Suprapubic skin (tissue), 4 donors: ENCODE measurements at regions not wholly inside any gene's neighbourhood (a gene's known extent, or its start where the extent isn't known, plus 50 kb on each side); places are given as distances from the start of the nearest gene placed in this dataset.

ENCODE experiments used
- DNase-seq, 2 donors: peaks; one replicate each; pipeline ENCODE4 v3.0.0-alpha.2; 2019; ENCODE audit warnings: low spot score in 2 of 2
- H3K27ac ChIP-seq: fragments of 200-600 bp; sonication (generic); one replicate; pipeline ENCODE4 v1.5.1; 2019
- H3K27me3 ChIP-seq: fragments of 200-600 bp; sonication (generic); one replicate; pipeline ENCODE4 v1.5.1; 2019
- H3K36me3 ChIP-seq: fragments of 200-600 bp; sonication (generic); one replicate; pipeline ENCODE4 v1.5.1; 2019
- H3K4me1 ChIP-seq: fragments of 200-600 bp; sonication (generic); one replicate; pipeline ENCODE4 v1.5.1; 2019
- H3K4me3 ChIP-seq: fragments of 200-600 bp; sonication (generic); one replicate; pipeline ENCODE4 v1.5.1; 2019; ENCODE audit warnings: mild to moderate bottlenecking
- H3K9me3 ChIP-seq: fragments of 200-600 bp; sonication (generic); one replicate; pipeline ENCODE4 v1.5.1; 2019
- CTCF ChIP-seq, 2 donors: fragments of 200-600 bp in 1 of 2; fragments of 450-650 bp in 1 of 2; sonication (generic) in 1 of 2; IDR thresholded peaks; one replicate each; pipeline ENCODE4 v1.5.1; 2016 to 2019; ENCODE audit warnings: antibody characterized with exemption in 2 of 2, mild to moderate bottlenecking in 1 of 2, moderate library complexity in 1 of 2
- EP300 ChIP-seq: sonication (generic); formaldehyde crosslinking; IDR thresholded peaks from one replicate; pipeline ENCODE4 v1.6.1; 2017; ENCODE audit warnings: antibody characterized with exemption
- POLR2A ChIP-seq, 2 donors: fragments of 450-650 bp; IDR thresholded peaks; one replicate each; pipeline ENCODE4 v1.6.1; 2017; ENCODE audit warnings: antibody characterized with exemption in 2 of 2, mild to moderate bottlenecking in 2 of 2, moderate library complexity in 2 of 2
- POLR2AphosphoS5 ChIP-seq, 3 donors: sonication (generic); formaldehyde crosslinking; IDR thresholded peaks; one replicate each; pipeline ENCODE4 v1.6.1; 2017; ENCODE audit warnings: antibody characterized with exemption in 3 of 3
- WGBS: methylation state at CpG from one replicate; pipeline ENCODE4 v1.1.5; 2018; 5-methylcytosine and 5-hydroxymethylcytosine counted together

DNA sequence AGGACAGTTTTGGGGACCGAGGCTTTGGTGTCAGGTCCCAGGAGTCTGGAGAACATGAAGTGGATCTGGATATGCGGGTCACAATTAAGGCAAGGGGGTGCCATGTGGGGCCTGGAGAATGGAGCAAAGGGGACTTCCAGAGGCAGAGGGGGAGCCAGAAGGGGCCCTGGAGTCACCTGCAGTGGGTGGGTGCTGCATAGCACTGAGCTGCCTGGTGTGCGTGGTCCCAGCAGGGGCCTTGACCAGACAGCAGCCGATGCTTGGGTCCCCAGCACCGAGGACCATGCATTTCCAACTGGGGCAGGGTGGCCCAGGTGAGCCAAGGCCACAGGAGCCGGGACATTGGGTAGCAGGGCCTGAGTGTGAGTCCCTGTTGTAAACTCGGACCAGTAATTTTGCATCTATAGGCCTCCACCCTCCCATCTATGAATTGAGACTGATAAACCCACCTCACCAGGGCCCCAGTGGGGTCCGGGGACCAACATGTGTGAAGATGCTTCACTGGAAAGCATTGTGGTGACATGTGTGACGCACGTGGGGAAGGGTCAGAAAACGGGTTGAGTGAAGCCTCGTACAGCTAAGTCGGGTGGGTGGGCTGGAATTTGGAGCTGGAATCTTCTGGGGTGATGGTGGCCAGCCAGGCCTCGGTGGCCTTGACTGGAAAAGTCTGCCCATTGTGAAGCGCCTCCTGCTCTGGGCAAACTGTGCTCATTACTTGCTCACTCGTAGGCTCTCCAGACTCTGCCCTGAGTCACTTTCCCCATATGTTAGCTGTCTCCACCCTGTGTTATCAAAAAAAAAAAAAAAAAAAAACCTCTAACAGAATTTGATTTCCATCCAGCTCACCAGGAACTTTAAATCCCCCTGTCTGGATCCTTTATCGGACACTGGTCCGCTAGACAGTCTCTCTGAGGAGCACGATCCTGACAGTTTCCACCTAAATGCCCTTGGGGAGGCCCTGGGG, 90.5 kb upstream of the ZNF469 start:
- peaks cover 12% of the 10 kb centered on the region for H3K4me1 ChIP-seq
- TF ChIP-seq EP300 (no peak), POLR2AphosphoS5 (IDR thresholded peaks at IDR 0.05) (no peak)
- H3K36me3 ChIP-seq = no peaks in the 10 kb centered on the region
- H3K4me3 ChIP-seq = no peak overlapping the region
- no peak for DNase-seq
- H3K9me3 ChIP-seq = peaks cover under 1% of the 10 kb centered on the region
- 93% methylated on average over 14 of the region's 19 CpGs for WGBS
- H3K27ac ChIP-seq = no peak overlapping the region
- peaks cover 3% of the 10 kb centered on the region for H3K27me3 ChIP-seq

- Histone ChIP-seq H3K9me3 (no peaks in the 10 kb centered on the region), H3K4me3 (no peak overlapping the region), H3K27me3 (peaks cover 4% of the 10 kb centered on the region), H3K27ac (no peak overlapping the region), H3K36me3 (no peaks in the 10 kb centered on the region), H3K4me1 (peaks cover 20% of the 10 kb centered on the region)
- WGBS = 96% methylated on average over 4 of the region's 4 CpGs
- DNase-seq = no peak
- TF ChIP-seq POLR2AphosphoS5 (IDR thresholded peaks at IDR 0.05) (no peak), POLR2A (IDR thresholded peaks at IDR 0.05) (no peak), CTCF (IDR thresholded peaks at IDR 0.05) (no peak), EP300 (no peak)
Measured at GRCh38 chr16:88293097-88293496, 89.7 kb upstream of the ZNF469 start.

GRCh38 chr16:88295671-88296436, 86.9 kb upstream of the ZNF469 start:
- H3K9me3 ChIP-seq = no peaks in the 10 kb centered on the region
- WGBS = 59% methylated on average over 4 of the region's 20 CpGs

DNA sequence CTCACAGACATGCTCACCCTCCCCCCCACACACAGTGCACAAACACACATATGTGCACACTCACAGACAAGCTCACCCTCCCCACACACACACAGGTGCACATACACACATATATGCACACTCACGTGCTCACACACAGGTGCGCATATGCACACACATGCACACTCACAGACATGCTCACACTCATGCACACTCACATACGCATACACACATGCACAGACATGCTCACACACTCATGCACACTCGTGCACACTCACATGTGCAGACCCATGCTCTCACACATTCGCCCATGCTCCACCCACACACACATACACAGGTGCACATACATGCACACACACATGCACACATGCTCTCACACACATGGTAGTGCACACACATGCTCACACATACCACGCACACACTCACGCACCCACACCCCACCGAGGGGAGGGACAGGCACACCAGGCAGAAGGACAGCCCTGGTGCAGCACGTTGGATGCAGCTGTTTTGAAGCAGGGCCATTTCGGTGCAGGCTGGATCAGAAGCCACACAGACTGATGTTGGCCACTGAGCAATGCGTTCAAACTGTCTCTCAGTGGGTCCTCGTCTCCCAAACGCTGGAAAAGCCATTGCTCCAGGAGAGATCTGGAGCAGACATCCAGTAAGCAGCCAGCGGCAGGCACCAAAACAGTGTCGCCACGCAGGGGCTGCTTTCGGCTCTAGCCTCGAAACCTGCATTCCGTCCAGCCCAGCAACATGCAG, 86.2 kb upstream of the ZNF469 start:
- TF ChIP-seq POLR2AphosphoS5 (IDR thresholded peaks at IDR 0.05) = no peak
- TF ChIP-seq POLR2A (IDR thresholded peaks at IDR 0.05) = no peak
- no peak for TF ChIP-seq EP300
- no peak for TF ChIP-seq CTCF (IDR thresholded peaks at IDR 0.05)
- DNase-seq = no peak
- no peaks in the 10 kb centered on the region for H3K36me3 ChIP-seq
- no peak overlapping the region for H3K4me3 ChIP-seq
- H3K27me3 ChIP-seq = peaks cover 5% of the 10 kb centered on the region
- WGBS = 61% methylated on average over 14 of the region's 19 CpGs
- no peak overlapping the region for H3K27ac ChIP-seq
- peaks cover 34% of the 10 kb centered on the region for H3K4me1 ChIP-seq
- no peaks in the 10 kb centered on the region for H3K9me3 ChIP-seq

More at GRCh38 chr16:88295671-88296436, 86.9 kb upstream of the ZNF469 start:
- Histone ChIP-seq H3K27me3 (peaks cover 5% of the 10 kb centered on the region), H3K36me3 (no peaks in the 10 kb centered on the region), H3K4me3 (no peak overlapping the region), H3K27ac (no peak overlapping the region), H3K4me1 (peaks cover 34% of the 10 kb centered on the region)
- no peak for TF ChIP-seq POLR2AphosphoS5 (IDR thresholded peaks at IDR 0.05)
- TF ChIP-seq CTCF (IDR thresholded peaks at IDR 0.05) = no peak
- TF ChIP-seq POLR2A (IDR thresholded peaks at IDR 0.05) = no peak
- TF ChIP-seq EP300 = no peak
- DNase-seq = no peak

DNA sequence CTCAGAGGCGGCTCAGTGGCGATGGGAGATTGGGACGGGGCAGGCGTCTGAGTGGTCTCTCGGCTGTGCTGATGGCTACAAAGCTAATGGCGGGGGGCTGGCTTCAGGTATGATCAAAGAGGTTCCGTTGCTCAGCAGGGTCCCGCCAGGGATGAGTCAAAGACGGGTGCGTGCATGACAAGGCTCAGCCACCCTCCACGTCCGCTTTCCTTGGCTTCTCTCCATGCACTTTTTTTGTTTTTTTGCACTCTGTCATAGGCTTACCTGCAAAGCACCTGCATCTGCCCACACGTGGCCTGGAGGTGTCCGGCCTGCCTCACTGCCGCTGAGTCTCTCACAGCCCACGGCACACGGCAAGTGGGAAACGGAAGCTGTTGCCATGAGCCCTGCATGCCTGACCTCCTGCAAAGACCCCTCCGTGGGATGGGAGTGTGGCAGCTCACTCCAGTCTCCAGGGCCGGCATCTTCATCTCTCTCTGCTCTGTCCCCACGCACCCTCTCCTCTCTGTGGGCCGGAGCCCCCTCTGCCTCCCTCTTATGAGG, 85.5 kb upstream of the ZNF469 start:
- Histone ChIP-seq H3K4me3 (no peak overlapping the region), H3K9me3 (no peaks in the 10 kb centered on the region), H3K4me1 (peaks cover 38% of the 10 kb centered on the region), H3K36me3 (no peaks in the 10 kb centered on the region), H3K27me3 (peaks cover 5% of the 10 kb centered on the region), H3K27ac (no peak overlapping the region)
- no peak for TF ChIP-seq POLR2A (IDR thresholded peaks at IDR 0.05)
- TF ChIP-seq CTCF (IDR thresholded peaks at IDR 0.05) = no peak
- TF ChIP-seq EP300 = no peak
- TF ChIP-seq POLR2AphosphoS5 (IDR thresholded peaks at IDR 0.05) = no peak
- WGBS = 66% methylated on average over 21 of the region's 22 CpGs
- DNase-seq = no peak
